Endothelial cell of umbilical vein (primary cell): ENCODE measurements at regions not wholly inside any gene's neighbourhood (a gene's known extent, or its start where the extent isn't known, plus 50 kb on each side); places are given as distances from the start of the nearest gene placed in this dataset.

ENCODE experiments used
- BruUV-seq: library from RNA; stranded (reverse); fragments of 400-500 nt; replicated peaks from 2 replicates; lab custom pipeline; 2021; lab: Mats Ljungman, UMichigan
- CTCF ChIA-PET: fragments of 300-600, 350-600 bp; sonication (Branson Sonifier 250); formaldehyde crosslinking; loops from one replicate; lab custom pipeline; 2021; ENCODE audit warnings: antibody characterized with exemption, inconsistent platforms; lab: Charles Lee
- POLR2A ChIA-PET: fragments of 300-600, 350-600 bp; sonication (Branson Sonifier 250); formaldehyde crosslinking; loops from one replicate; lab custom pipeline; 2021; ENCODE audit warnings: antibody characterized with exemption, inconsistent platforms; lab: Charles Lee
- DNase-seq: peaks from one replicate; pipeline ENCODE4 v3.0.0-alpha.2; 2011; ENCODE audit warnings: low read depth, low spot score
- FAIRE-seq: peaks from 2 replicates; lab custom pipeline; 2011; peaks lifted over from hg19 to GRCh38; lab: Jason Lieb, UNC
- H2AFZ ChIP-seq: 2 replicates; pipeline ENCODE4 v1.6.0; 2012; ENCODE audit warnings: low read depth, low read length, control low read depth, inconsistent platforms
- H3K27ac ChIP-seq: 2 replicates; pipeline ENCODE4 v1.5.1; 2011; ENCODE audit warnings: low read depth, mild to moderate bottlenecking, control low read depth, low read length, moderate library complexity; ENCODE audit not compliant: insufficient read depth
- H3K27me3 ChIP-seq, 2 experiments: 2 replicates each; pipeline versions ENCODE4 v1.6.0 to v1.6.1; 2011; ENCODE audit warnings: low read length in 2 of 2, mixed read lengths in 1 of 2; ENCODE audit not compliant: control insufficient read depth in 2 of 2, insufficient read depth in 2 of 2
- H3K36me3 ChIP-seq, 2 experiments: 2 replicates in 1 of 2; 3 replicates in 1 of 2; pipeline ENCODE4 v1.5.1; 2011; ENCODE audit warnings: low read length in 2 of 2, mild to moderate bottlenecking in 1 of 2, moderate library complexity in 1 of 2; ENCODE audit not compliant: control insufficient read depth in 2 of 2, insufficient read depth in 2 of 2; ENCODE audit errors: extremely low read depth in 1 of 2
- H3K4me1 ChIP-seq: 3 replicates; pipeline ENCODE4 v1.5.1; 2011; ENCODE audit warnings: mild to moderate bottlenecking, low read length; ENCODE audit not compliant: control insufficient read depth, insufficient read depth; ENCODE audit errors: extremely low read depth
- H3K4me2 ChIP-seq: 2 replicates; pipeline ENCODE4 v1.6.1; 2011; ENCODE audit warnings: low read length, control low read depth, mixed read lengths; ENCODE audit not compliant: insufficient read depth
- H3K4me3 ChIP-seq, 3 experiments: fragments of 200-600 bp in 1 of 3; sonication (generic), shearing (Covaris generic) in 1 of 3; replicated peaks in 1 of 3; 2 replicates each; pipeline ENCODE4 v1.5.1; 2011 to 2016; ENCODE audit warnings: control low read depth in 3 of 3, low read length in 3 of 3, mild to moderate bottlenecking in 2 of 3, inconsistent platforms in 1 of 3, low read depth in 1 of 3, moderate library complexity in 1 of 3; ENCODE audit not compliant: insufficient read depth in 1 of 3
- H3K79me2 ChIP-seq: 2 replicates; pipeline ENCODE4 v1.6.0; 2012; ENCODE audit warnings: low read length, inconsistent platforms; ENCODE audit not compliant: control insufficient read depth, insufficient read depth
- H3K9ac ChIP-seq: replicated peaks from 2 replicates; pipeline ENCODE3; 2011; ENCODE audit warnings: low read length, control low read depth; ENCODE audit not compliant: insufficient read depth; ENCODE audit errors: extremely low read depth
- H3K9me1 ChIP-seq: replicated peaks from 3 replicates; pipeline ENCODE4 v1.6.0; 2011; ENCODE audit warnings: mild to moderate bottlenecking, low read length; ENCODE audit not compliant: control insufficient read depth, insufficient read depth; ENCODE audit errors: extremely low read depth
- H3K9me3 ChIP-seq: replicated peaks from 2 replicates; pipeline ENCODE4 v1.5.1; 2012; ENCODE audit warnings: low read length, inconsistent platforms; ENCODE audit not compliant: control insufficient read depth, insufficient read depth
- H4K20me1 ChIP-seq: replicated peaks from 2 replicates; pipeline ENCODE3; 2011; ENCODE audit warnings: mild to moderate bottlenecking, low read length; ENCODE audit not compliant: control insufficient read depth, insufficient read depth; ENCODE audit errors: extremely low read depth
- EZH2 ChIP-seq: IDR thresholded peaks from 2 replicates; pipeline ENCODE4 v1.6.1; 2012; ENCODE audit warnings: borderline replicate concordance, low read depth, mild to moderate bottlenecking, moderate library complexity, low read length, inconsistent platforms; ENCODE audit not compliant: severe bottlenecking
- FOS ChIP-seq: IDR thresholded peaks from 2 replicates; pipeline ENCODE4 v1.6.1; 2011; ENCODE audit warnings: mild to moderate bottlenecking, low read length, moderate library complexity, borderline replicate concordance; ENCODE audit not compliant: insufficient read depth
- GATA2 ChIP-seq: IDR thresholded peaks from 2 replicates; pipeline ENCODE4 v1.7.0; 2011; ENCODE audit warnings: low read depth, mild to moderate bottlenecking, moderate library complexity, mixed read lengths, low read length; ENCODE audit not compliant: insufficient read length, insufficient read depth
- JUN ChIP-seq: IDR thresholded peaks from 2 replicates; pipeline ENCODE4 v1.6.1; 2011; ENCODE audit warnings: borderline replicate concordance, low read depth; ENCODE audit not compliant: insufficient read length, insufficient read depth
- MYC ChIP-seq: IDR thresholded peaks from one replicate; pipeline ENCODE4 v1.6.1; 2011; ENCODE audit warnings: mild to moderate bottlenecking, low read depth, low read length
- POLR2A ChIP-seq: IDR thresholded peaks from 2 replicates; pipeline ENCODE4 v1.6.1; 2012; ENCODE audit warnings: low read depth, mild to moderate bottlenecking, control low read depth, low read length
- POLR2AphosphoS5 ChIP-seq: IDR thresholded peaks from 2 replicates; pipeline ENCODE4 v1.6.1; 2012; ENCODE audit warnings: low read depth, mild to moderate bottlenecking, control low read depth, low read length, moderate library complexity; ENCODE audit not compliant: insufficient read depth
- dilution Hi-C: fragments of 300-500 bp; cut with MboI; formaldehyde crosslinking; loops from one replicate; pipeline ENCODE4 v1.15.0; 2019; ENCODE audit warnings: low sequenced_read_pairs; ENCODE audit not compliant: extremely low pct_ligation_motif_present
- intact Hi-C: fragments of 100-400 bp; cut with micrococcal nuclease; formaldehyde crosslinking; loops from one replicate; pipeline ENCODE4 v1.10.0; 2022
- TF ChIP-seq, protein P1 (sequence below), 2 donors: IDR thresholded peaks; 1 replicate in 1 of 2; 2 replicates in 1 of 2; pipeline ENCODE4 v1.5.1; 2011; ENCODE audit warnings: low read length in 2 of 2, mild to moderate bottlenecking in 2 of 2, moderate library complexity in 2 of 2, control low read depth in 1 of 2, inconsistent platforms in 1 of 2, low read depth in 1 of 2; ENCODE audit not compliant: insufficient read depth in 1 of 2; ENCODE audit errors: extremely low read depth in 1 of 2
- TF ChIP-seq, protein P2 (sequence below): IDR thresholded peaks from 2 replicates; pipeline ENCODE4 v1.6.1; 2011; ENCODE audit not compliant: insufficient read depth, insufficient read length

DNA sequence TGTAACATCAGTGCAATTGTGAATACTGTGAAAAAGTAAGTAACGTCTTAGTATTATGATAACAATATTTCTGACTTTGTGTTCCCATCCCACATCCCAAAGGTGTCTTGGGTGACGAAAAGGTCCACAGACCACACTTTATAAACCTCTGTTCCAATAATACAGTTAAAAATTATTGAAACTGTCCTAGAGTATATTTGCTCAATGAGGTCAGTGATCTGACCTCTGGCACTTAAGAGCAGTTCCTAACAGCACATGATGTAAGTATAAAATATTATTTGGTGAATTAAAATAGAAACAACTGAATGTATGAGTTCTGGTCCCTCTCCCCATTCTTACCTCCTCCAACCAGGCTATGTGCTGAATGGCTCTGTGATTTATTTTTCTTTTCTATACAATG lies 566.4 kb upstream of the MMS22L start:
- Histone ChIP-seq H4K20me1 (no peaks in the 10 kb centered on the region), H3K9me3 (no peaks in the 10 kb centered on the region), H3K36me3 (no peaks in the 10 kb centered on the region), H2AFZ (no peak overlapping the region), H3K9me1 (no peaks in the 10 kb centered on the region), H3K4me2 (no peak overlapping the region), H3K9ac (no peak overlapping the region), H3K27ac (no peak overlapping the region), H3K27me3 (no peaks in the 10 kb centered on the region), H3K4me1 (no peaks in the 10 kb centered on the region), H3K79me2 (no peaks in the 10 kb centered on the region), H3K4me3 (no peak overlapping the region)
- POLR2A ChIA-PET = no interaction called here
- FAIRE-seq = no peak
- intact Hi-C loops (no loop called here), dilution Hi-C loops (no loop called here)
- no peak for DNase-seq
- no peak for TF ChIP-seq POLR2AphosphoS5
- TF ChIP-seq, protein P1, sequence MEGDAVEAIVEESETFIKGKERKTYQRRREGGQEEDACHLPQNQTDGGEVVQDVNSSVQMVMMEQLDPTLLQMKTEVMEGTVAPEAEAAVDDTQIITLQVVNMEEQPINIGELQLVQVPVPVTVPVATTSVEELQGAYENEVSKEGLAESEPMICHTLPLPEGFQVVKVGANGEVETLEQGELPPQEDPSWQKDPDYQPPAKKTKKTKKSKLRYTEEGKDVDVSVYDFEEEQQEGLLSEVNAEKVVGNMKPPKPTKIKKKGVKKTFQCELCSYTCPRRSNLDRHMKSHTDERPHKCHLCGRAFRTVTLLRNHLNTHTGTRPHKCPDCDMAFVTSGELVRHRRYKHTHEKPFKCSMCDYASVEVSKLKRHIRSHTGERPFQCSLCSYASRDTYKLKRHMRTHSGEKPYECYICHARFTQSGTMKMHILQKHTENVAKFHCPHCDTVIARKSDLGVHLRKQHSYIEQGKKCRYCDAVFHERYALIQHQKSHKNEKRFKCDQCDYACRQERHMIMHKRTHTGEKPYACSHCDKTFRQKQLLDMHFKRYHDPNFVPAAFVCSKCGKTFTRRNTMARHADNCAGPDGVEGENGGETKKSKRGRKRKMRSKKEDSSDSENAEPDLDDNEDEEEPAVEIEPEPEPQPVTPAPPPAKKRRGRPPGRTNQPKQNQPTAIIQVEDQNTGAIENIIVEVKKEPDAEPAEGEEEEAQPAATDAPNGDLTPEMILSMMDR (IDR thresholded peaks at IDR 0.05; ENCODE audit: extremely low read depth in 1 of 2, insufficient read depth in 1 of 2, low read depth in 1 of 2, low read length in 2 of 2) = no peak
- CTCF ChIA-PET = no interaction called here
- no TSS peak for BruUV-seq

DNA sequence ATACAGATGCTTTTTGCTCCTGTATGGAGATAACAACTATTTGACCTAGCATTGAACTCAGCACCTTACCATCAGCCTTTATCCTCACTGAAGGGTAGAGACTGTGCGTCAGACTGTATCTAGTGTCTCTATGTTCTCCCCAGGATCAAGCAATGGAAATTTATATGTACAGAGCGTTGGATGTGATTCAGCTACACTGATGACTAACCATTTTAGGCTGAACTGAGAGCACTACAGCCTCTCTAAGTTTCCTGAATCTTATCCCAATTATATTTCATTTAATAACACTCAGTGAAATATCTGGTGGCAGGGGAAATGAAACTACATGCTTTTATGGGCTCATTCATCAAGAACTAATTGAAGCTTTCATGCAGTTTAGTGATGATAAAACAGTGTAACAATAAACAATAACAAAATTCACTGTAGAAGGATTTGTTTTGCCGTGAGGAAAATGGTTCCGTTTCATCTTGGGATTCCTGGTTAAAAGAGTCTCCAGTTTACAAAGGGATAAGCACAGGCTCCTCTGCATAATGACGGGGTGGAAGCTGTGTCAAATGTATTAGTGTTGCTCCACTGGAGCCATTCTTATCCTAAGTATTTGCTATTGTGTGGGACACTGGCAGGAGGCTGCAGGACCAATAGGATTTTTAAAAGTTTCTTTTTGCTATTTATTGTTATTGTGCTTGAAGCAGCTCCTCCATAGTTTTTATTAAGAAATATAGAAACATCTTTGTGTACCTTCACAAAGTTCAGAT lies 567.6 kb upstream of the MMS22L start:
- intact Hi-C loops (no loop called here), dilution Hi-C loops (no loop called here)
- no peaks in the 10 kb centered on the region for H3K79me2 ChIP-seq
- BruUV-seq = no TSS peak
- no peak for TF ChIP-seq EZH2
- TF ChIP-seq, protein P2, sequence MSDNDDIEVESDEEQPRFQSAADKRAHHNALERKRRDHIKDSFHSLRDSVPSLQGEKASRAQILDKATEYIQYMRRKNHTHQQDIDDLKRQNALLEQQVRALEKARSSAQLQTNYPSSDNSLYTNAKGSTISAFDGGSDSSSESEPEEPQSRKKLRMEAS = no peak
- TF ChIP-seq, protein P1 (IDR thresholded peaks at IDR 0.05; ENCODE audit: extremely low read depth in 1 of 2, insufficient read depth in 1 of 2, low read depth in 1 of 2, low read length in 2 of 2) = no peak
- no peak for TF ChIP-seq POLR2A
- TF ChIP-seq FOS = no peak
- no peak for TF ChIP-seq JUN
- TF ChIP-seq MYC = no peak
- TF ChIP-seq GATA2 = no peak
- TF ChIP-seq POLR2AphosphoS5 = no peak
- DNase-seq (no peak), FAIRE-seq (no peak)
- H3K4me2 ChIP-seq = no peak overlapping the region
- no peak overlapping the region for H2AFZ ChIP-seq
- no peaks in the 10 kb centered on the region for H3K9me1 ChIP-seq
- no peaks in the 10 kb centered on the region for H3K27me3 ChIP-seq
- no peaks in the 10 kb centered on the region for H4K20me1 ChIP-seq
- H3K27ac ChIP-seq = no peak overlapping the region
- no peak overlapping the region for H3K4me3 ChIP-seq
- CTCF ChIA-PET = no interaction called here
- H3K4me1 ChIP-seq = no peaks in the 10 kb centered on the region
- no peaks in the 10 kb centered on the region for H3K9me3 ChIP-seq
- POLR2A ChIA-PET = no interaction called here
- no peaks in the 10 kb centered on the region for H3K36me3 ChIP-seq
- no peak overlapping the region for H3K9ac ChIP-seq
